ENCODE measurements at regions not wholly inside any gene's neighbourhood (a gene's known extent, or its start where the extent isn't known, plus 50 kb on each side); places are given as distances from the start of the nearest gene placed in this dataset.

DNA sequence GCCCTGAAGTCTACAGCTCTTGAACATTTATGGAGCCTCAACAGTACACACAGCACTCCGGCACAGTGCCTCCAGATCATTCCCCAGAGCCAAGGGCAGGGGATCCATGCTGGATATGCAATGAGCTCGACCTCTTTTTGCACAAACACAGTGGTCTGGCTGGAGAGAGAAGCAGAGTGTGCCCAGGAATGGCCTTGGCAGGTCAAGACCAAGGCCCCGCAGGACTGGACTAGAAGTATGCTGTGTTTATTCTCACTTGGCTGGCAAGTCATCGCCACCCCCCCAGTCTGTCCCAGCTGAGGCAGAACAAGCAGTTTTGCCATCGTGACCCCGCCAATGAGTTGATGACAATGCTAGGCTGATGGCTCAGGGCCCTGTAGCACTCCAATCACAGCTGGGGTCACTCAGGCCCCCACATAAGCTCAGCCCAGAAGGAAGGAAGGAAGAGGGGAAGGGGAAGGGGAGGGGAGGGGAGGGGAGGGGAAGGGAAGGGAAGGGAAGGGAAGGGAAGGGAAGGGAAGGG lies 212.1 kb downstream of the TTC32 start:
- ChIA-PET POLR2A (no interaction called here), CTCF (no interaction called here)

DNA sequence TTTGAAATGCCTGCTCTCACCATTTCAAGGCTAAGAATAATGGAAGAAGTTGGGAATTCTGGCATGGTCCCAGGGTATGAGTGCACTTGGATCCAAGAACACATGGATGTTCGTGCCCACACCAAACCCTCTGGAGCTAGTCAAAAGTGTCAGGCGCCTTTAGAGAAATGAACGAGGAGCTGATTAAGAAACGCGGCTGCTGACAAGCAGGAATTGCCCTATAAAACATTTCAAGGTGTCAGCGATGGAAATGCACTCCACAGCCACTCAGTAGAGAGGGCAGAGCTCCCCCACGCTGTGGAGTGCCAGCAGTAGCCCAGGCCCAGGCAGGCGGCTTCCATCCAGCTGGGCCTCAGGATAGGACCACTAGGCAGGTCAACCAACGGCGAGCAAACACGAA lies 213.7 kb downstream of the TTC32 start:
- CTCF ChIA-PET: interaction anchor here (0.6 kb wide), 1 partner anchor 943 kb away, joined by 3 read pairs; no protein-coding TSS in a partner anchor
- POLR2A ChIA-PET: no interaction called here

DNA sequence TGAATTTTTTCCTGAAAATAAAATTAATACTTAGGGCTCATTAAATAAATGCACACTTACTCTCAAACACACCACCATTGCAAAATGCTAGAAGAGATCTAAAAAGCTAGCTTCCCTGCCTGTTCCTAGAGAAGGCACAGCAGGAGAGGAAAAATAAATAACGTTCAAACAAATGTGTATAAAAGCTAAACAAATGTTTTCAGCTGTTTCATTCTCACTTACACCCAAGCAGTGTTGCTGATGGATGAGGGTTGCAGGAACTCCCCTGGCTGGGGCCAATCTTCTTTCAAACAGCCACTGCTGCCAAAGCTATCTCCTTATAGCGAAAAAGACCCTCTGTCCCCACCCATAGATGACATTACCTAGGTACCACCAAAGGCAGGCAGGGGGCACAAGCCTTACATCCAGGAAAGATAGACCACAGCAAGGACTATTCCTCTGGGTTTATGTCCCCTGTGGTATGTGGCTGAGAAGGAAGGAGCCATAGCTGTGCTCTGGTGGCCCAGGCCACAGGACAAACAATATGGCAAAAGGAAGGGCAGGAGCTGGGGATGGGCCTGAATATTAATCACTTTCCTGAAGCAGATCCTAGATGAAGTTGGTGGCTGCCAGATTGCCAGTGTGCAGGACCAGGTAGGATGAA lies 214.6 kb downstream of the TTC32 start:
- ChIA-PET POLR2A (no interaction called here), CTCF (interaction anchor here (0.9 to 1.0 kb wide), 2 partner anchors 10 to 13 kb away, joined by 3 to 4 read pairs; no protein-coding TSS in a partner anchor)

DNA sequence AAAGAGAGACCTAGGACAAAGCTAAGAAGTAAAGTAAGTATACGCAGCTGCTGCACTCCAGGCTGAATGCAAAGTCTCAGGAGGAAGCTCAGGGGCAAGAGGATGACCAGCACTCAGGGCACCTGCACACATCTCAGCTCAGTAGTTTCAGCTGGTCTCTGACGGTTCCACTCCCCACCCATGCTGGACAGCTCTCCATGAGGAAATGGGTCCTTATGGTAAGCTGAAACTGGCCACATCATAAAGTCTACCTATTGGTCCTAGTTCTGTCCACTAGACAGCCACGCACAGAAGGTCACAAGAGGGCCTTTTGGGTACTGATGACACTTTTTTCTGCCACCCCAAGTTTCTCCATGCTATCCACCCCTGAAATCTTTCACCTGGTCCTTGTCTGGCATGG lies 215.3 kb downstream of the TTC32 start:
- POLR2A ChIA-PET: no interaction called here

DNA sequence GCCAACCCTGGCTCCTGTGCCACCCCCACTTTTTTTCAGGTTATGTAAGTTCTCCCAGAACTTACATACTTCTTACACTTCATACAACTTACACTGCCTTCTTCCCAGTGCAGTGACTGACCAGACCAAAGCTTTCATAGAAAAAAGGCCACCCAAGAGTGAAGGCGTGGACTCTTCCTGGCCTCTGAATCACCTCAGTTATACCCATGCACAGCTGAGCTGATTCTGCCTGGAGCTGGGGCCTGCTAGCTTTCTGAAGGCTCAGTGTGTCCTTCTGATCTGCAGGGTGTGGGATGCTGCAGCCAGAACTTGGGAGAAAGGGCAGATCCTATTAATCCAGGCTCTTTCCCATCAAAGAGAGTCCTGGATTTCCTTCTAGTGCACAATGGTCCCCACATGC lies 216.1 kb downstream of the TTC32 start:
- ChIA-PET POLR2A (no interaction called here), CTCF (interaction anchor here (0.9 kb wide), 1 partner anchor 9 kb away, joined by 4 read pairs; no protein-coding TSS in a partner anchor)

More for the DNA sequence above, 215.3 kb downstream of the TTC32 start:
- CTCF ChIA-PET: interaction anchor here (0.9 to 1.0 kb wide), 2 partner anchors 9 to 14 kb away, joined by 3 to 4 read pairs; no protein-coding TSS in a partner anchor

DNA sequence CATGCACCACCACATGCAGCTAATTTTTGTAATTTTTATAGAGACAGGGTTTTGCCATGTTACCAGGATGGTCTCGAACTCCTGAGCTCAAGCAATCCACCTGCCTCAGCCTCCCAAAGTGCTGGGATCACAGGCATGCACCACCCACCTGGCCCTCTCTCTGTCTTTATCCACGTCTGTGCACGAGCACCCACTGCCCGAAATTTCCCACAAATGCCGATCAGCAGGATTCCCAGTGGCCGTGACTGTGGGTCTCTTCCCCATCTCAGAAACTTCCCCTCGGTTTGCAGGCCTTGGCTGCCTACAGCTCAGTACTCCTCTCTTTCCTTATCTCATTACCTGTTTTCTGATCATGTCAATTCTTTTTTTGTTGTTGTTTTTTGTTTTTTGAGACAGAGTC lies 217.3 kb downstream of the TTC32 start:
- POLR2A ChIA-PET: no interaction called here
- CTCF ChIA-PET: no interaction called here

DNA sequence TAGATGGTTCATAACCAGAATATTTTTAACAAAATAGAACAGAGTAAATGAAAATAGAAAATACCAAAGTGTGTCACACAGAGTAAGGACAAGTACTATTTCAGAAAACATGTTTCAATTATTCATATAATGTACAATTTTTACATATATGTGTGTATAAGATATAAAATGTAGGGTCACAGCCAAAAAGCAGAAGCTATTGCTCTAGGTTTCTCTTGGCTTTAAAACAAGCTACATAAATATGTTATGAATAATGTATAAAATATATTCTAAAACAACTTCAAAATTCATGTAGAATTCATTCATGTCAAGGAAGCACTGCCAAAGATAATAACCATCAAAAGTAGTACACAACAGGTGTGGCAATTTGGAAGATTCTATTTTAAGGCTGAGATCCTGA lies 218.2 kb downstream of the TTC32 start:
- ChIA-PET CTCF (no interaction called here), POLR2A (no interaction called here)

DNA sequence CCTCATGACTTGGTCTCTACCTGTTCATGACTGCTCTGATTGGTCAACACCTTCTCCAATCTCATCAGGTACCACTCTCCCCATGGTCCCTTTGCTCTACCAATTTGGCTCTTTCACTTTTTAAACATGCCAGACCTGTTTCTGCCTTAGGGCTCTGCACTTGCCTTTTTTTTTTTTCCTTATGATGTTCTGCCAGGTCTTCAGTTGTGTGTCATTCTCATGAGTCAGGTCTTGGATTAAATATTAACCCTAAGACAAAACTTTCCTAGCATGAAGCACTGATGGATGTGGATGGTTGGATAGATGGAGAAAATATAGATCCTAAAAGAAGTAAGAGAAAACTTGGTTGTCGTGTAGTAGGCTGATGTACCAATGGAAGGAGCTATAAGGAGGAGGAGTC lies 219.3 kb downstream of the TTC32 start:
- ChIA-PET CTCF (no interaction called here), POLR2A (no interaction called here)

DNA sequence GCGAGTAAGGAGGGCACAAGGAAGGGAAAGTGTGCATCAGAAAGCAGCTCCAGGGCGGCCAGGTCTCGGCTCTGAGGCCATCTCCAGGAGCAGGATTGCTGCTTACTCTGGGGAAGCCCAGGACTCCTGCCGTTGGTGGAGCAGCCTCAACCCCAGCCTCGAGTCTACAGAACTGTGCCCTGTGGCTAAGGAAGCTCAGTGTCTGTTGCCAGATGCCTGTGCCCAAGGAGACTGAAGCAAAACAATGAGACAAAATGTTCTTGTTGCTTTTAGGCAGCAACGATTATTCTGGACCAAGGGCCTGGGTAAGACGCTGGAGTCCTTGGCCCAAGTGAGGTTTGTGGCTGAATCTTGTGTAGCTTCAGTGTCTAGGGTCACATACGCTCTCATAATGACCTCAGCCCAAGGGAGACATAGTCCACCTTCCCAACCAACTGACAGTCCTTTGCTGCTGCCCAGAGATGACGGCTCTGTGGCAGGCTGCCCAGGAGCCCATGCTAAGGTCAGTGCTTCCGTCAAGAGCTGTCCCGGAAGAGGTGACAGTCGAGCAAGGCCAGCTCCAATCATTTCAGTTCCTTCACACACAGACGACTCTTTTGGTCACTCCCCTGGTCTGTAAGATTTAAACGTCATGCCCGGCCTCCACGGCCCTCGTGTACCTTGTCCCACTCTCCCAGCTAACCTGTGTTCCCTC lies 223.8 kb downstream of the TTC32 start:
- CTCF ChIA-PET: no interaction called here
- POLR2A ChIA-PET: no interaction called here

DNA sequence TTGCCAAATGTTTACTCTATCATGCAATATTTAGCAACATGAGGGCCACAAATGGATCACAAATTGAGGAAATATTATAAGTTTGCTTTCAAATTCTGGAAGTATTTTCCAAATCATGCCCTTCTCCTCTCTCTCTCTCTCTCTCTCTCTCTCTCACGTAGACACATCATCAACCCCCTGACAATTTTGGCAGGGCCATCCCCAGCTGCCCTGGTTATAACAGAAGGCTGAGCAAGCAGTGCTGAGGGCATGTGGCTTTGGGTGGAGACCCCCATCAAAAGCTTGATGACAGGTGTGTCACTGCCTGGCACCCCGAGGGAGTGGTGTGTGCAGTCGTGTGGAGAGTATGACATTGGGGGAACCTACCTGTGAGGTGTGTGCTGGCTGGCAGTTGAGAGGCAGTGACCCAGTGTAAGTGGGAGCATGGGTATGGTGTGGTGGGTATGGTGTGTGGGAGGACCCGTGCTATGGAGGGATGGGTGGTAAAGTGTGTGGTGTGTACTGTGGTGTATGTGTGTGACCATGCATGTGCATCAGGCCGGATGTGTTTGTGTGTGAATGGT lies 224.5 kb downstream of the TTC32 start:
- ChIA-PET POLR2A (no interaction called here), CTCF (interaction anchor here (0.8 kb wide), 1 partner anchor 9 kb away, joined by 4 read pairs; no protein-coding TSS in a partner anchor)

DNA sequence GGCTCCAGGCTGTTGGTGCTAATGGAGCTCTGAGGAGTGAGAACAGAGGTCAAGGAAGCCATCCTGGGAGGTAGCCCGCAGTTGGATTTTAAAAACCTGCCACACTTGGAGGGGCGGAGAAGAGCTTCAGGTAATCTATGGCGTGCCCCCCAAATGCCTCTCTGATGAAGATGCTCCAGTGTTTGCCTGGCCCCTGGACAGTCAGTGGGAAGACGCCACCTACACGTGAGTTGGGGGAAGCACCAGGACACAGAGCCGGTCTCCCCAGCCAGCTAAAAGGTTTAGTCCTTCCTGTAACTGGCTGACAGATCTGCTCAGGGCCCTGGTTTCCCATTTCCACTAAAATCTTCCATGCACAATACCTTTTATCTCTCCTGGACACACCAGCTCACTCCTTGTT lies 225.0 kb downstream of the TTC32 start:
- CTCF ChIA-PET: interaction anchor here (0.8 kb wide), 1 partner anchor 10 kb away, joined by 4 read pairs; no protein-coding TSS in a partner anchor
- POLR2A ChIA-PET: no interaction called here

DNA sequence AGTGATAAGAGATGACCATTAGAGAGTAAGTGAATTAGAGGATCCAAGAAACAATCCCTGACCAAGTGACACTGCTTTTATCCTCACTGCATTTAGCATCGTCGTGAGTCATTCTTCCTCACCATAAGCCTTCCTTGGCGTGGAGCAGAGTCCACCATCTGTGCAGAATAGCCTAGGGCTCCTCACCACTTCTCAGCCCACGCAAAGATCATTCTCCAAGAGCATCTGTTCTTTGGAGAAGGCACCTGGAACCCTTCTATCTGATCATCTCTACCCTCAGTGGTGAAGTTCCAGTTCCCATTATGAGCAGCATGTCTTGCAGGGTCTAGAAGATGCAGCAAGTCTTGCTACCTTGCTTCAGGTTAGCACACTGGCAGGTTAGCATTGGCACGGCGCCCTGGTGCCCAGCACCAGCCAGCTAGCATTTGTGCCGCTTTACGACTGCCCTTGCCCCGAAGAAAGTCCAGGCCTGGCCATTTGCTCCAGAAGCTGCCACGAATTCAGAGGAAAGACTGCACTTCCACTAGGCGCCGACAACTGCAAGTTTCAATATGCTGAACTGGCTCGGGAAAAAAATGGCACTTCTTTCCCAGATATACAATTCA lies 225.8 kb downstream of the TTC32 start:
- ChIA-PET CTCF (no interaction called here), POLR2A (no interaction called here)

DNA sequence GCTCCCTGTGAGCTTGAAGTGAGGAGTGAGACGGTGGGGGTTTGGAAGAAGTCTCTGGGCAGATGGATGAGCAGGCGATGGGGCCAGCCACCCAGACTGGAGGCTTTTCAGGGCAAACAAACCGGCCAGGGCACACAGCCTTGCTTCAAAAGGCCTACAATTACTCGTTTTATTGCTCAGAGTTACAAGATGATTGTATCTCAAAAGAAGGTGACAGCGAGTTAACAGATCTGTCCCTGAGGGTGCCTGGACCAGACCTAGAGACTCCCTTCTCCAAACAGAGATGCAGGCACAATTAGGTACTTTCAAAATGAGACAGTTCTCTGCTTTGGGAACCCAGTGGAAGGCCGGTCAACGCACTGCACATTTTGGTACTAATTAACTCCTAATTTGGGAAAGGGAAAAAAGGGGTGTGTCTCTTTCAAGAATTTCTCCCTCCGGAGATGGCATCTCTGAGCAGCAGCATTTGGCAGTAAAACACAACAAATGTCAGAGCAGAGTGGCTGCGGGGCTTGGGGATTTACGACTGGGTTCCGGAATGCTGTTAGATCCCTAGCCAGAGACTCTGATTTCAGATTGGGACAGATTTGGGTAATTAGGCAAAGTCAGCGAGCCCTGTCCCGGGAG lies 226.7 kb downstream of the TTC32 start:
- ChIA-PET CTCF (no interaction called here), POLR2A (no interaction called here)

DNA sequence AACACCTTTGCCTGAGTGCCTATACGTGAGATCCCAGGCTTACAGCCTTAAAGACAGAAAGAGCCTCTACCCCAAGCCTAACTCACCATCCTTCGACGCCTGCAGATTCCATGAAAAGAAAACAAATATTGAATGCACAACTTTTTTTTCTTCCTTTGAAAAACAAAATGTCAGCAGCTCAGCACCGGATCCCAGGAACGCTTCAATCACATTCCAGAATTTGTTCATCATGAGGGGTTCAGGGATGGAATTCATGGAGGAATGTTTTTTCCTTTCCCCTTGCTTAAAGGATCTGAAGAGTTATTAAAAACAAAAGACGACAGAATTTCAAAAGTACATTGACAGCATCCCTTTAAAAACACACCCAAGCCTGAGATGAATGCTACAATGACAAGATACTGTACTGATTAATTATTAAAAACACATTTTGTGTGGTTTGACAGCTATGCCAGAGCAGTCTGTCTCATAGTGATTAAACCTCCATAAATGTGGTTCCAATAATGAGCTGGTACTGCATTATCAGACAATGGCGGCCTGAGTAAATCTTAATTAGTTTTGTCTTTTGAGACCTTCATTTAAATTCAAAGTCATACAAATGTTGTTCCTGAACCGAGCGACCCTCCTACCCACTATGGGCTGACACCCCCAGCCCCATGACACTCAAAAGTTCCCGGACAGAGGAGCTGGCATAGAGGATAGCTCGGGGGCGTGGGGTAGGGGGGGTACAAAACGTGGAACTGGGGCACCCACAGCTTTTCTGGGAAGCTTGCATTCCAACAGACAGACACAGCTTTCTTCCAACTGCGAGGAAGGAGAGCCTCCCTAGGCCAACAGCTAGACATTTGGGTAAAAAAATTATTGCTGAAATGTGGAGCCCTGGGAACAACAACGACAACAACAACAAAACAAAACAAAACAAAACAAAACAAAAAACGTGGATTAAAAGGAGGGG lies 227.5 kb downstream of the TTC32 start:
- ChIA-PET POLR2A (no interaction called here), CTCF (interaction anchor here (0.6 kb wide), 1 partner anchor 36 kb away, joined by 3 read pairs; no protein-coding TSS in a partner anchor)

DNA sequence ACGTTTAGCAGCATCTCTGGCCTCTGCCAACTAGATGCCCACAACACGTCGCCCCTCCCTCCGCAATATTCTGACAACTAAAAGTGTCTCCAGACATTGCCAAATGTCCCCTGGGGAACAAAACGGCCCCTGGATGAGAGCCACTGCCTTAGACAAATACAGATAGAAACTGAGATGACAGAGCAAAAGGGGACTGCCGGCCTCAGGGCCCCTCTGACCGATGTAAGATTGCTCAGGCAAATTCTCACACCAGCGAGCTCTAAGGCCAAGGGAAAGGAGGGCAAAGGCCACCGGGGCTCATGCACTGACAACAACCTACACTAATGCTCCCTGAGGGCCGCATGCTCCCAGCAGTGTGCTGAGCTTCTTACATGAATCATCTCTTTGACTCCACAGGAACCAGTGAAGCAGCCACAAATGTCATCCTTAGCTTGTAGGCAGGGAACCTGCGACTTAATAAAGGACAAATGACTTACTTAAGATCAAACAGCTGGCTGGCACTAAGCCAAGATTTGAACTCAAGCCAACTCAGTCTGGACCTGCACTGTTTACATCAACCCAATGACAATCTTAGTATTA lies 228.5 kb downstream of the TTC32 start:
- POLR2A ChIA-PET: no interaction called here
- CTCF ChIA-PET: no interaction called here

DNA sequence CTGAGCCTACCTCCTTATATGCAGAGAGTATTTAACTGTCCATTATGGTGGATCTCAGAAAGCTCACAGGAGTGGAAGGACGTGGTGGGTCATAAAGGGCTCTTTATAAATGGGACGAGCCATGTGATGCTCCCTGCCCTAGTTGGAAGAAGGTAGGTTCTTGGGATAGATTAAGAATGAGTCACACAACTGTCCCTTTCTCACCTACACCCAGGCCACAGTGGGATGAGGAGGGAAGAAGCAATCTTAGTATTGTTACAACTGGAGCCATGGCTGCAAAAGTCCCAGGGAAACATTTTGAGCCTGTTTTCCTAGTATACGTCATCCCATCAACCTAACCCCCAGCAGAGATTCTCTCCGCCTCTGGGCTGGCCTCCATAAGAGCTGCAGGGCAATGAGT lies 229.9 kb downstream of the TTC32 start:
- POLR2A ChIA-PET: no interaction called here
- CTCF ChIA-PET: no interaction called here

DNA sequence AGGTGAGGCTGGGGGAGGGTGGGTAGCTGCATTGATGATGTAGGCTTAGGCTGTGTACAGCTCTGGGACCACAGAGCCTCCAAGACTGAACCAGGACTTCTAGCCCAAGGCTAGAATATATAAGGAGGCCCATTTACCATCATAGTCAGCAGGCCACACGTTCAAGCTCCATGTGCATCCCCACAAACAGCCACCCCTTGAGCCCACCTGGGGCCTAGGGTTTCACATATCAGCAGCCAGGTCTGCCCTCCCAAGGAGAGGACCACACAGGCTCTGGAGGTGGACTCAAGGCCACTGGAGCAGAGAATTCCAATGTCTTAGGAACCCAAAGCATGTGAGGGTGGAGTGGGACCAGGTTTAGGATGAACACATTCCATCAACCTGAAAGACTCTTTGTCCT lies 230.5 kb downstream of the TTC32 start:
- CTCF ChIA-PET: no interaction called here
- POLR2A ChIA-PET: no interaction called here

DNA sequence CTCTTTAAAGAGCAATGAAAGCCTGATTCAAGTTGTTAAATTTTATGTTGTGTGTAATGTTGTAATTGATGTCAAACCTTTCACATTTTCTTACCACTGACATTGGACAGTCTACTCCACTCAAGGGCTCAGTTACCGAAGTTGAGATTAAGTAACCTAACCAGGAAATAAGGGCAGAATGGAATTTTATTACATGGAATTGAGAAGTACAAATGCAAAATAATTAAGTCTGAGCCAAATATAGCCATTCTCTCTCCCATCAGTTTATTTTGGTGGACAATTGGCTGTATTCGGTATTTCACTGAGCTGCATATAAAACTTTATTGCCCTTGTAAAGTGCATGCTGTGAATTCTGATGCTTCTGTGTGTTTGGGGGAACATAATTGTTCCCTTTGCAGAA lies 231.5 kb downstream of the TTC32 start:
- CTCF ChIA-PET: no interaction called here
- POLR2A ChIA-PET: no interaction called here

DNA sequence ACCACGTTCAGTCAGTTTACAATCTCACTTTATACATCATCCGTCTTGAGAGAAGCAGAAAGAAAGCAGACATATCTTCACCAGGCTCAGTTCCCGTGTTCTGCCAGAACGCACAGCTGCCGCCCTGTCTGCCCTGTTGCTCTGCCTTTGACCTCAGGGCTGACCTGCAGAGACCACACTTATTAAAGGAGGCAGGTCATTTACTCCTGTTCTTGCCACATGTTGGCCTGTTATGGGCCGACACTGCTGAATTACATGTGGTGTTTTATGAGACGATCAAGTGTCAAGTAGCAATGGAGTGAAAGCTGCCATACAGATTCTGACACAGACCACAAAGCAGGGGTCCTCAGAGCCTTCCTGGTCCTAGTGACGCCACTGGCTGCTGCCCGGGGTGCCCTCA lies 232.2 kb downstream of the TTC32 start:
- POLR2A ChIA-PET: no interaction called here
- CTCF ChIA-PET: no interaction called here

All from activated CD8-positive, alpha-beta memory T cell treated with anti-CD3 and anti-CD28 coated beads for 36 hours (primary cell).